ENCODE measurements at regions not wholly inside any gene's neighbourhood (a gene's known extent, or its start where the extent isn't known, plus 50 kb on each side); places are given as distances from the start of the nearest gene placed in this dataset.

DNA sequence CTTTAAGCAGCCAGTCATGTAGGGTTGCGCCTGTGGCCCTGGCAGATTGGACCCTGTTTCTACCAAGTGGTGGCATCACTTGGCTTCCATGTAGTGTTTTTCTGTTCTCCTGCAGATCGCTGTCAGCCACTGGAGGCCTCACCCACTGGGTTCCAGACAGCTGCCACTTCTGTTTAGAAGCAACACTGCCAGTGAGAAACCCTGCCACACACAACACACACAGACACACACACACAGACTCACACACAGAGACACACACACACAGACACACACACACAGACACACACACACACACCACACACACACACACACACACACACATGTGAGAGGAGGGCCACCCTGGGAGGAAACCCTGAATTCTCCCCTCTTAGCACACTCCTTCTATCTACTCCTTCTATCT is 51.8 kb downstream of the UTRN start:
- TF ChIP-seq, protein P1, sequence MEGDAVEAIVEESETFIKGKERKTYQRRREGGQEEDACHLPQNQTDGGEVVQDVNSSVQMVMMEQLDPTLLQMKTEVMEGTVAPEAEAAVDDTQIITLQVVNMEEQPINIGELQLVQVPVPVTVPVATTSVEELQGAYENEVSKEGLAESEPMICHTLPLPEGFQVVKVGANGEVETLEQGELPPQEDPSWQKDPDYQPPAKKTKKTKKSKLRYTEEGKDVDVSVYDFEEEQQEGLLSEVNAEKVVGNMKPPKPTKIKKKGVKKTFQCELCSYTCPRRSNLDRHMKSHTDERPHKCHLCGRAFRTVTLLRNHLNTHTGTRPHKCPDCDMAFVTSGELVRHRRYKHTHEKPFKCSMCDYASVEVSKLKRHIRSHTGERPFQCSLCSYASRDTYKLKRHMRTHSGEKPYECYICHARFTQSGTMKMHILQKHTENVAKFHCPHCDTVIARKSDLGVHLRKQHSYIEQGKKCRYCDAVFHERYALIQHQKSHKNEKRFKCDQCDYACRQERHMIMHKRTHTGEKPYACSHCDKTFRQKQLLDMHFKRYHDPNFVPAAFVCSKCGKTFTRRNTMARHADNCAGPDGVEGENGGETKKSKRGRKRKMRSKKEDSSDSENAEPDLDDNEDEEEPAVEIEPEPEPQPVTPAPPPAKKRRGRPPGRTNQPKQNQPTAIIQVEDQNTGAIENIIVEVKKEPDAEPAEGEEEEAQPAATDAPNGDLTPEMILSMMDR (IDR thresholded peaks at IDR 0.05) = no peak
- TF ChIP-seq ZFX (IDR thresholded peaks at IDR 0.05; ENCODE audit: borderline replicate concordance) = no peak

Data from 22Rv1 (cell line).